ENCODE measurements at regions not wholly inside any gene's neighbourhood (a gene's known extent, or its start where the extent isn't known, plus 50 kb on each side); places are given as distances from the start of the nearest gene placed in this dataset.

GRCh38 chr11:134759855-134760254, 347.8 kb upstream of the B3GAT1 start:
- ATAC-seq, result no peak

- no peak for ATAC-seq
Observed at GRCh38 chr11:134759274-134759673, 347.2 kb upstream of the B3GAT1 start.

- no peak for ATAC-seq
Observed at GRCh38 chr11:134758342-134758931, 346.4 kb upstream of the B3GAT1 start.

- no peak for ATAC-seq
Observed at GRCh38 chr11:134757633-134758032, 345.6 kb upstream of the B3GAT1 start.

GRCh38 chr11:134756811-134757540, 344.9 kb upstream of the B3GAT1 start:
- ATAC-seq, result no peak

- ATAC-seq, result no peak
Observed at GRCh38 chr11:134755535-134755934, 343.5 kb upstream of the B3GAT1 start.

- ATAC-seq, result no peak
Observed at GRCh38 chr11:134754521-134755198, 342.6 kb upstream of the B3GAT1 start.

GRCh38 chr11:134753771-134754520, 341.9 kb upstream of the B3GAT1 start:
- no peak for ATAC-seq

- ATAC-seq, result no peak
Observed at GRCh38 chr11:134752964-134753770, 341.1 kb upstream of the B3GAT1 start.

GRCh38 chr11:134752526-134752925, 340.5 kb upstream of the B3GAT1 start:
- ATAC-seq, result no peak

- ATAC-seq, result no peak
Observed at GRCh38 chr11:134751766-134752165, 339.7 kb upstream of the B3GAT1 start.

GRCh38 chr11:134751031-134751585, 339.1 kb upstream of the B3GAT1 start:
- ATAC-seq, result no peak

GRCh38 chr11:134750619-134751018, 338.6 kb upstream of the B3GAT1 start:
- ATAC-seq, result no peak

- no peak for ATAC-seq
Observed at GRCh38 chr11:134749040-134749839, 337.2 kb upstream of the B3GAT1 start.

GRCh38 chr11:134746609-134747008, 334.6 kb upstream of the B3GAT1 start:
- ATAC-seq, result no peak

GRCh38 chr11:134745456-134745855, 333.4 kb upstream of the B3GAT1 start:
- no peak for ATAC-seq

GRCh38 chr11:134743820-134744195, 331.8 kb upstream of the B3GAT1 start:
- ATAC-seq, result no peak

GRCh38 chr11:134742956-134743819, 331.1 kb upstream of the B3GAT1 start:
- ATAC-seq, result no peak

- ATAC-seq, result no peak
Observed at GRCh38 chr11:134742224-134742612, 330.2 kb upstream of the B3GAT1 start.

All from activated CD4-positive, CD25-positive, alpha-beta regulatory T cell treated with anti-CD3 and anti-CD28 coated beads, Interleukin-2, amount 50 U/mL, for 24 hours (primary cell).